SK-N-DZ (cell line): ENCODE measurements at regions not wholly inside any gene's neighbourhood (a gene's known extent, or its start where the extent isn't known, plus 50 kb on each side); places are given as distances from the start of the nearest gene placed in this dataset.

Experiments used
- DNase-seq: peaks from one replicate; pipeline ENCODE4 v3.0.0-alpha.2; 2015; ENCODE audit warnings: low spot score

DNA sequence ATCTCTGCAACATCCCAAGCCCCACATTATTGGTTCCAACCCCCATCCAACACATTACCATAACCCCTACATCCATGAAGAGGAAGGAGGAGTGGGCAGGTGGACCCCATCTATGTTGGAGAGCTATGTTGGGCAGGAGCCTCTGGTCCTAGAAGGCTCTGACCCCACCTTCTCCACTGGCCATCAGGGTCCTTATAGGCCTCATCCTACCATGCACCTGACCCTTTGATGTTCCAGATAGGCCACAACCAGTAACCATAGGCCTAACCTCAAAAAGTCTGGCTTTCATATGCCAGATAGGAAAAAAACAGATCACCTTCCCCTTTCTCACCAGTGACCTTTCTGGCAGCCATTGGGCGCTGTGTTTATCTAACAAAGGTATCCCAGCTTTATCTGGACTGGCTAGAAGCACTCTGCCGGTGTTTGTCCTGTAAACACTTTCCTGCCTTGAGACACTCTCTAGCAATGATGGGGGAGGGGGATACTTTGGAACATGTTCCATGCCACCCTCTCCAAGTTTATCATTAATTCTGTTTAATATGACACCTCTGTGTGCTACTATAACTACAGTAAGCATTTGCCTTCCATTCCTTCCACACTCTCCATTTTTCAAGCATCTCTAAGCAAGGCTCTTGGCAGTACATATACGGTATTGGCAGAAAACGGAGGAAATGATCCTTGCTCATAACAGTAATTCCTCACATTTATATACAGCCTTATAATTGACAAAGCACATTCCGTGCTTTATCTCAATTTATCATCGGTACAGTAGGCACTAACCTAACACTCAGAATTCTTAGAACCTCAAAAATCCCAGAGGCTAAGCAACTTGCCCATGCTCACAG, 377.1 kb downstream of the VPS13C start:
- no peak for DNase-seq

DNA sequence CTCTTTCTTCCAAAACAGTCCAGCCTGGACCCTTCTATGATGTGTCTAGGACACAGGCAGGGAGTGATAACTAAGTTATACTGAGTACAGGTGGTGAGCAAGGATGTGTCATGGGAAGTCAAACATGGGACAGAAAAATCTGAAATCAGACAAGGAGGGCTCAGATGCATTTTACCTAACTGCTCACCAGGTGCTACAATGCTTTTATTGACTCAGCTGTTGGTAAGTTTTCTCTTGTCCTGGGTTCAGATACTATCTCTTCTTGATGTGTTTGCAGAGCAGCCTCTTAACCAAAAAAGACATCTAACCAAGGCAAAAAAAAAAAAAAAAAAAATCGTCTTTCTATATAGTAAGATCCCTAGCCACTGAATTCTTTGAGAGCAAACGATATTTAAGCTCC, 378.6 kb downstream of the VPS13C start:
- DNase-seq = no peak

- DNase-seq = no peak
These were observed 379.2 kb downstream of the VPS13C start for GRCh38 chr15:61681038-61681418.

- no peak for DNase-seq
These were observed 379.8 kb downstream of the VPS13C start for GRCh38 chr15:61680260-61681037.

DNA sequence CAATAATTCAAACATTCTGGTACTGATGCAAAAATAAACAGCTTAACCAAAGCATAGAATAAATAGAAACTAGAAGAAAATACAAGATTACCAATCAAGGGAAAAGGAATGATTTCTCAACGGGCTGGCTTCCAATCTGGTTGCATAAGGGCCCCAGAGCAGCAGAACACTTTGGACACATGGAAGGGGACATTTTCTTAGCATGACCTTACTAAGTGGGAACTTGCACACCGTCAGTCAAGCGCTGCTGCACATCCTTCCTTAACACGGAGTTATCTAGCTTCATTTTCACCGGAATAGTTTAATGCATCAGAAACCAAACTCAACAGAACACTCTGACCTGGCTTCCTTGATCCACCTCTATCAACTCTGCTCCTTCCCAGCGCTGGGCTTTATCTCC, 388.5 kb downstream of the VPS13C start:
- no peak for DNase-seq

GRCh38 chr15:61668444-61668843, 391.8 kb downstream of the VPS13C start:
- DNase-seq = no peak

DNA sequence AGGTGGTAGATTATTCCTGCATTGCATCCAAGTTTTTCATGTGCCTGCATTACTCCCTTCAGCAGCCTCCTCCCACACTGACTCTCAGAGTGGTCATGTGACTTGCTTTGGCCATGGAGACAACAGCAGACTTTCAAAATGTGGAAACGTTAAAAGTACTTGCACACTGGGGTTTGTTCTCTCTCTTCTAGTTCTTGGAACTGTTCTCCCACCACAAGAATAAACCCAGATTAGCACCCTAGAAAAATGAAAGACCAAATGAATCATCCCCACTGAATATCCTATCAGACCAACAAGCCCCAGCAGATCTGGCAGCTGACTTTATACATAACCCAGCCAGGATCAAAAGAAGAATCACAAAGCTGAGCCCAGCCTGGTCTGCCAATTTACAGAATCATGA, 398.5 kb downstream of the VPS13C start:
- no peak for DNase-seq

DNA sequence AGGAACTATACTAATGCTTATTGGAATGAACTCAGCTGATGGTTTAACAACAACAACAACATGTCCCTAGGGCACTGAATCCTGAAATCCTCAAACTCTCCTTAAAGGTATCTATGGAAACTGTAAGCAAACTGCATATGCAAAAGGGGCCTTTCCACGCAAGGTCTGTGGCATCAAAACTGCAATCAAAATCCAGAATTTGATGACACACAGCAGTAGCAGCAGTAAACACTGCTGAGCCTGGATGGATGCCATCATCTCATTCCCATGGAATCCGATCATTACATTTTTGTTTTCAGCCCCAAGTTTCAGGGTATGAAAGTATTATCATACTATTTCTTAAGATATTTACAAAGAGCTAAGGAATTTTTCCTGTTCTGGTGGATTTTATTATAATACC, 399.7 kb downstream of the VPS13C start:
- no peak for DNase-seq

- DNase-seq = no peak
These were observed 400.6 kb downstream of the VPS13C start for GRCh38 chr15:61659566-61660190.

DNA sequence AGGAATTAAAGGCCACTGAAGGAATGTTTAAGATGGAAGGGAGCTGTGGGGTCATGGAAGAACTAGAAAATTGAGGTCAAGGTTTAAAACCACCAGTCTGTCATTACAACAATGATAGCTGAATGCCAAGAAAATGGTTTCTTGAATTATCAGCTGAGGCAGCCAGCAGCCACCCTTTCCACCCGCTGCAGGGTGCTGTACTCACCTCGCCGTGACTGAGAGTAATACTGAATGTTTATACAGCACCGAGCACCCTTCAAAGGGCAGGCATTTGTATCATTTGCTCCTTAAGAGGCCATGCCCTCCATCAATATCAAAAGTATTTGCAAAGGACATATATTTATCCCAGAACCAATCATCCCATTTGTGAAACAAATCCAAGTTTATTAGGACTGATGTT, 402.8 kb downstream of the VPS13C start:
- DNase-seq = no peak

GRCh38 chr15:61656391-61656790, 403.9 kb downstream of the VPS13C start:
- DNase-seq = no peak

- DNase-seq = no peak
These were observed 404.4 kb downstream of the VPS13C start for GRCh38 chr15:61655881-61656280.

- no peak for DNase-seq
These were observed 405.3 kb downstream of the VPS13C start for GRCh38 chr15:61654918-61655317.

- DNase-seq = no peak
These were observed 406.1 kb downstream of the VPS13C start for GRCh38 chr15:61654002-61654740.

DNA sequence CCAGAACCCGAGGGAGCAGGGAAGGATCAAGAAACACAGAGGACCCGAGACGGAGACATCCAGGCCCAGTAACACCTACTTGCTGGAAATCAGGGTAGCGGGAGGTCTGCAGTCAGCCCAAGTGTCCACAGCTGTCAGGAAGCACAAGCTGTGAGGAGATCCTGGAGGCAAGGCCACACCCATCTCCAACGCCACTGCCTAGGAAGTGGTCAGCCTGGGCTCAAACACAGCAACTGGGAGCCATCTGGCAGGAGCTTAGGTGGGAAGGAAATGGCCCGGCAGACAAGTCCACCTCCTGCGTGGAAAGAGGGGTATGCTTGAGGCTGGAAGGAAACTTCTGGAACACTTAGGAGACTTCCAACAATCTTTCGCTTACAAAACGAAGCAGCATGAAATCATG, 407.1 kb downstream of the VPS13C start:
- peak; percentile 30 for DNase-seq

GRCh38 chr15:61651267-61651666, 409.0 kb downstream of the VPS13C start:
- DNase-seq = no peak

GRCh38 chr15:61649046-61649445, 411.2 kb downstream of the VPS13C start:
- no peak for DNase-seq

GRCh38 chr15:61644550-61644949, 415.4 kb upstream of the RORA start:
- DNase-seq = no peak

DNA sequence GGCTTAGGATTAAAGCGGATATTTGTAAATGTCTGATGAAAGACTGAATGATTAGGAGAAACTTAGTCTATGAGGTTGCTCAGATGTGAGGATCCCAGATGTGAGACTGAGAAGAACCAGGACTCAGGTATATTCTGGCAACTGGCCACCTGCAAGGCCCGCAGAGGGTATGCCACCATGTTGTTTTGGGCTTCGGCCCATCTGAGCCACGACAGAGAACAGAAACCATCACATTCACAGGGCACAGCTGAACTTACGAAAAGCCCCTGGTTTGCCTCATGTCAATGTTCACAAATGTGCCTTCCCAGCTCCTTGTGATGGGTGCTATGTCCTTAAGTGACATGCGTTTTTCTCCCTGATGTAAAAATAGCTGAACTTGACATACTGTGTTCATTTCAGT, 412.5 kb upstream of the RORA start:
- peak; percentile 23 for DNase-seq

DNA sequence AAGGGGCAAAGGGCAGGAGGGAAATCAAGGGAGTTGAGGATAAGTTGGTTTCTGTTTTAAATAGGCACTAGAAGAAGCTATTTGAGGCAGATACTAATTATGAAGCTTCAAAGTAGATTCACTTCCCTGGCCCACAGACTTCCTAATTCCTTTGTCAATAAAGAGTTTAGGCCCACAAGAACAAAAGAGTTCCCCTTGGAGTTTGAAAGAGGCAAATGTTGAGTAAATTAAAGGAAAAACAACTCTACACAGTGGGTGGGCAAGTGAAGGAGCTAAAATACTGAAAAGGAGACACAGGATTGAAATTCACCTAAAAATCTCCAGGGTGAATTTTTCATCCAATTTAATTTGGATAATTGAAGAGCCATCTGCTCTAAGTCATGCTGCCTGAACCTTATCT, 411.7 kb upstream of the RORA start:
- peak; percentile 87 for DNase-seq

GRCh38 chr15:61639491-61639890, 410.4 kb upstream of the RORA start:
- DNase-seq = peak; percentile 75

DNA sequence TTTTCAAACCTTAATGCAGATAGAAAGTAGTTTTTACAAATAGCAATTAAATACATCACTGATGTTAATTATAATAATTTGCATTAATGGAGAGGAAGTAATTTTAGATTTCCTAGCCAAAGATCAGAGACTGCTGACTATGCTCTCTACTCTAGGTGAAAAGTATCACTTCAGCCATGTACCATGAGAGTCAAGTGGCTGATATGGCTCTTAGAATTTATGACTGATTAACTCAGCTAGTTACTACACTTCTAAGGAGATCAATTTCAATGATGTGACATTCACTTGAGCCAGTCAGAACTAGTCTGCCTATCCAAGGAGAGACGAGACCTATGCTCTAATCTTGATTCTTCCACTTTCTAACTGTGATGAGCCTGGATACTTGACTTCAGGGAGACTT, 405.7 kb upstream of the RORA start:
- DNase-seq = no peak
